Breast epithelium (tissue), 4 donors: ENCODE measurements at regions not wholly inside any gene's neighbourhood (a gene's known extent, or its start where the extent isn't known, plus 50 kb on each side); places are given as distances from the start of the nearest gene placed in this dataset.

Experiments used
- DNase-seq, 2 donors: peaks; one replicate each; pipeline ENCODE4 v3.0.0-alpha.2; 2019; ENCODE audit warnings: low spot score in 2 of 2
- H3K27ac ChIP-seq, 2 donors: fragments of 200-600 bp; sonication (generic) in 1 of 2; one replicate each; pipeline ENCODE4 v1.5.1; 2016 to 2019; ENCODE audit warnings: mild to moderate bottlenecking in 1 of 2
- H3K27me3 ChIP-seq, 2 donors: fragments of 200-600 bp; sonication (generic) in 1 of 2; one replicate each; pipeline versions ENCODE4 v1.5.1 to v1.6.0; 2017 to 2019; ENCODE audit warnings: control low read depth in 1 of 2, mild to moderate bottlenecking in 1 of 2
- H3K36me3 ChIP-seq: fragments of 200-600 bp; one replicate; pipeline ENCODE4 v1.5.1; 2019
- H3K4me1 ChIP-seq, 2 donors: fragments of 200-600 bp; sonication (generic); one replicate each; pipeline ENCODE4 v1.5.1; 2016 to 2019; ENCODE audit warnings: control low read depth in 1 of 2
- H3K4me3 ChIP-seq, 3 donors: fragments of 200-600 bp; sonication (generic); 1 replicate in 2 of 3; 2 replicates in 1 of 3; pipeline ENCODE4 v1.5.1; 2016 to 2019; ENCODE audit warnings: mild to moderate bottlenecking in 3 of 3, moderate library complexity in 2 of 3
- H3K9me3 ChIP-seq, 2 donors: fragments of 200-600 bp; sonication (generic) in 1 of 2; one replicate each; pipeline ENCODE4 v1.5.1; 2016 to 2019; ENCODE audit warnings: control low read depth in 1 of 2
- CTCF ChIP-seq, 3 donors: fragments of 450-650 bp; IDR thresholded peaks; one replicate each; pipeline ENCODE4 v1.5.1; 2016 to 2017; ENCODE audit warnings: antibody characterized with exemption in 3 of 3, mild to moderate bottlenecking in 3 of 3, moderate library complexity in 3 of 3
- POLR2A ChIP-seq: fragments of 450-650 bp; IDR thresholded peaks from one replicate; pipeline ENCODE4 v1.6.1; 2016; ENCODE audit warnings: antibody characterized with exemption, mild to moderate bottlenecking, moderate library complexity
- POLR2AphosphoS5 ChIP-seq, 3 donors: sonication (generic); formaldehyde crosslinking; IDR thresholded peaks; one replicate each; pipeline ENCODE4 v1.6.1; 2017; ENCODE audit warnings: antibody characterized with exemption in 3 of 3
- intact Hi-C: fragments of 100-400 bp; cut with DNase I; formaldehyde crosslinking; loops from one replicate; pipeline ENCODE4 v1.15.1; 2023; ENCODE audit warnings: low total_unique reads

GRCh38 chr16:86437348-86437747 is 73.0 kb upstream of the FOXF1 start:
- H3K27me3 ChIP-seq = peaks cover 0 to 70% of the 10 kb centered on the region in 2 donors
- no peaks in the 10 kb centered on the region for H3K36me3 ChIP-seq
- H3K4me1 ChIP-seq = no peaks in the 10 kb centered on the region
- no peak overlapping the region for H3K4me3 ChIP-seq
- no peaks in the 10 kb centered on the region for H3K9me3 ChIP-seq
- no peak overlapping the region for H3K27ac ChIP-seq
- intact Hi-C loops = no loop called here
- TF ChIP-seq POLR2AphosphoS5 (IDR thresholded peaks at IDR 0.05) (no peak), POLR2A (no peak), CTCF (IDR thresholded peaks at IDR 0.05) (no peak)
- DNase-seq = no peak

- Histone ChIP-seq H3K36me3 (no peaks in the 10 kb centered on the region), H3K9me3 (peaks cover 0 to under 1% of the 10 kb centered on the region in 2 donors), H3K4me1 (no peaks in the 10 kb centered on the region), H3K27me3 (peaks cover 0 to 70% of the 10 kb centered on the region in 2 donors), H3K27ac (no peak overlapping the region), H3K4me3 (no peak overlapping the region)
- DNase-seq = no peak
- TF ChIP-seq POLR2A (no peak), POLR2AphosphoS5 (IDR thresholded peaks at IDR 0.05) (no peak), CTCF (IDR thresholded peaks at IDR 0.05) (no peak)
- intact Hi-C loops = no loop called here
These were observed 67.6 kb upstream of the FOXF1 start for GRCh38 chr16:86442703-86443102.

GRCh38 chr16:86443508-86444147 is 66.7 kb upstream of the FOXF1 start:
- Histone ChIP-seq H3K4me3 (no peak overlapping the region), H3K36me3 (no peaks in the 10 kb centered on the region), H3K27ac (no peak overlapping the region), H3K27me3 (peaks cover 0 to 62% of the 10 kb centered on the region in 2 donors), H3K9me3 (peaks cover 0 to 4% of the 10 kb centered on the region in 2 donors), H3K4me1 (no peaks in the 10 kb centered on the region)
- no peak for DNase-seq
- intact Hi-C loops = no loop called here
- TF ChIP-seq CTCF (IDR thresholded peaks at IDR 0.05) (no peak), POLR2A (no peak), POLR2AphosphoS5 (IDR thresholded peaks at IDR 0.05) (no peak)

GRCh38 chr16:86444261-86444660 is 66.1 kb upstream of the FOXF1 start:
- no peak for DNase-seq
- TF ChIP-seq POLR2AphosphoS5 (IDR thresholded peaks at IDR 0.05) (no peak), POLR2A (no peak), CTCF (IDR thresholded peaks at IDR 0.05) (no peak)
- peaks cover 0 to 60% of the 10 kb centered on the region in 2 donors for H3K27me3 ChIP-seq
- intact Hi-C loops = no loop called here
- H3K4me3 ChIP-seq = no peak overlapping the region
- H3K4me1 ChIP-seq = no peaks in the 10 kb centered on the region
- H3K9me3 ChIP-seq = peaks cover 0 to 4% of the 10 kb centered on the region in 2 donors
- H3K27ac ChIP-seq = no peak overlapping the region
- no peaks in the 10 kb centered on the region for H3K36me3 ChIP-seq

- Histone ChIP-seq H3K9me3 (peaks cover 0 to 4% of the 10 kb centered on the region in 2 donors), H3K4me1 (no peaks in the 10 kb centered on the region), H3K4me3 (no peak overlapping the region), H3K27me3 (peaks cover 0 to 60% of the 10 kb centered on the region in 2 donors), H3K27ac (no peak overlapping the region), H3K36me3 (no peaks in the 10 kb centered on the region)
- DNase-seq = no peak
- TF ChIP-seq CTCF (IDR thresholded peaks at IDR 0.05) (no peak), POLR2A (no peak), POLR2AphosphoS5 (IDR thresholded peaks at IDR 0.05) (no peak)
- intact Hi-C loops = no loop called here
These were observed 65.7 kb upstream of the FOXF1 start for GRCh38 chr16:86444661-86445060.
